Tibial nerve (tissue), 4 donors: ENCODE measurements at regions not wholly inside any gene's neighbourhood (a gene's known extent, or its start where the extent isn't known, plus 50 kb on each side); places are given as distances from the start of the nearest gene placed in this dataset.

Experiments
- DNase-seq, 2 donors: peaks; one replicate each; pipeline ENCODE4 v3.0.0-alpha.2; 2019; ENCODE audit warnings: low spot score in 2 of 2
- H3K27ac ChIP-seq, 4 donors: fragments of 200-600 bp; sonication (generic) in 3 of 4; one replicate each; pipeline ENCODE4 v1.5.1; 2017 to 2019; ENCODE audit warnings: mild to moderate bottlenecking in 1 of 4
- H3K27me3 ChIP-seq, 2 donors: fragments of 200-600 bp; sonication (generic) in 1 of 2; one replicate each; pipeline versions ENCODE4 v1.5.1 to v1.6.0; 2017 to 2019
- H3K36me3 ChIP-seq, 3 donors: fragments of 200-600 bp; sonication (generic); one replicate each; pipeline ENCODE4 v1.5.1; 2018 to 2019
- H3K4me1 ChIP-seq, 4 donors: fragments of 200-600 bp; sonication (generic) in 3 of 4; one replicate each; pipeline ENCODE4 v1.5.1; 2017 to 2019
- H3K4me3 ChIP-seq, 4 donors: fragments of 200-600 bp; sonication (generic) in 3 of 4; one replicate each; pipeline ENCODE4 v1.5.1; 2017 to 2019; ENCODE audit warnings: mild to moderate bottlenecking in 1 of 4, moderate library complexity in 1 of 4
- H3K9me3 ChIP-seq, 4 donors: fragments of 200-600 bp; sonication (generic) in 3 of 4; one replicate each; pipeline ENCODE4 v1.5.1; 2017 to 2019
- CTCF ChIP-seq, 5 experiments: fragments of 200-600 bp in 3 of 5; fragments of 450-650 bp in 2 of 5; sonication (generic) in 3 of 5; IDR thresholded peaks; one replicate each; pipeline ENCODE4 v1.5.1; 2016 to 2019; ENCODE audit warnings: antibody characterized with exemption in 5 of 5, mild to moderate bottlenecking in 3 of 5, moderate library complexity in 2 of 5
- EP300 ChIP-seq, 2 donors: sonication (generic); formaldehyde crosslinking; IDR thresholded peaks; one replicate each; pipeline ENCODE4 v1.6.1; 2017; ENCODE audit warnings: antibody characterized with exemption in 2 of 2, mild to moderate bottlenecking in 1 of 2
- POLR2A ChIP-seq, 2 donors: fragments of 450-650 bp; IDR thresholded peaks; one replicate each; pipeline ENCODE4 v1.6.1; 2017; ENCODE audit warnings: antibody characterized with exemption in 2 of 2, mild to moderate bottlenecking in 2 of 2, moderate library complexity in 2 of 2
- WGBS, 2 donors: methylation state at CpG; one replicate each; pipeline ENCODE4 v1.1.5; 2018; 5-methylcytosine and 5-hydroxymethylcytosine counted together

GRCh38 chr2:77602771-77603170, 80.6 kb upstream of the LRRTM4 start:
- DNase-seq, result no peak
- no peak overlapping the region for H3K4me3 ChIP-seq
- no peaks in the 10 kb centered on the region for H3K27me3 ChIP-seq

GRCh38 chr2:77604953-77605929, 83.1 kb upstream of the LRRTM4 start:
- Histone ChIP-seq H3K9me3 (peaks cover 0 to 5% (median 0%) of the 10 kb centered on the region in 4 donors), H3K4me1 (no peaks in the 10 kb centered on the region), H3K4me3 (no peak overlapping the region), H3K27me3 (no peaks in the 10 kb centered on the region), H3K36me3 (no peaks in the 10 kb centered on the region), H3K27ac (no peak overlapping the region)
- DNase-seq, result no peak
- WGBS, 2 donors, result 86 to 89% methylated on average over 3 of the region's 3 CpGs
- TF ChIP-seq CTCF (IDR thresholded peaks at IDR 0.05) (no peak), EP300 (IDR thresholded peaks at IDR 0.05) (no peak), POLR2A (IDR thresholded peaks at IDR 0.05) (no peak)

More at GRCh38 chr2:77602771-77603170, 80.6 kb upstream of the LRRTM4 start:
- Histone ChIP-seq H3K36me3 (no peaks in the 10 kb centered on the region), H3K4me1 (no peaks in the 10 kb centered on the region), H3K27ac (no peak overlapping the region), H3K9me3 (no peaks in the 10 kb centered on the region)
- TF ChIP-seq POLR2A (IDR thresholded peaks at IDR 0.05), result no peak
- TF ChIP-seq CTCF (IDR thresholded peaks at IDR 0.05), result no peak
- TF ChIP-seq EP300 (IDR thresholded peaks at IDR 0.05), result no peak
- 31 to 35% methylated on average over 1 of the region's 1 CpG for WGBS, 2 donors

- DNase-seq, result no peak
- Histone ChIP-seq H3K27me3 (no peaks in the 10 kb centered on the region), H3K27ac (no peak overlapping the region), H3K4me3 (no peak overlapping the region), H3K9me3 (peaks cover 0 to 5% (median 0%) of the 10 kb centered on the region in 4 donors), H3K4me1 (no peaks in the 10 kb centered on the region), H3K36me3 (no peaks in the 10 kb centered on the region)
- no peak for TF ChIP-seq EP300 (IDR thresholded peaks at IDR 0.05)
- TF ChIP-seq POLR2A (IDR thresholded peaks at IDR 0.05), result no peak
- no peak for TF ChIP-seq CTCF (IDR thresholded peaks at IDR 0.05)
Measured at GRCh38 chr2:77608510-77608909, 86.3 kb upstream of the LRRTM4 start.

GRCh38 chr2:77629539-77629938, 107.4 kb upstream of the LRRTM4 start:
- DNase-seq, result no peak
- H3K27me3 ChIP-seq, result no peaks in the 10 kb centered on the region
- no peaks in the 10 kb centered on the region for H3K4me1 ChIP-seq
- no peaks in the 10 kb centered on the region for H3K36me3 ChIP-seq
- TF ChIP-seq POLR2A (IDR thresholded peaks at IDR 0.05), result no peak
- TF ChIP-seq CTCF (IDR thresholded peaks at IDR 0.05), result no peak
- TF ChIP-seq EP300 (IDR thresholded peaks at IDR 0.05), result no peak
- peaks cover 0 to 14% (median 2%) of the 10 kb centered on the region in 4 donors for H3K9me3 ChIP-seq
- H3K27ac ChIP-seq, result no peak overlapping the region
- WGBS, 2 donors, result 38 to 47% methylated on average over 3 of the region's 3 CpGs
- H3K4me3 ChIP-seq, result no peak overlapping the region

- TF ChIP-seq CTCF (IDR thresholded peaks at IDR 0.05), result no peak
- no peaks in the 10 kb centered on the region for H3K36me3 ChIP-seq
Measured at GRCh38 chr2:77631007-77631406, 108.8 kb upstream of the LRRTM4 start.

More at GRCh38 chr2:77631007-77631406, 108.8 kb upstream of the LRRTM4 start:
- H3K27me3 ChIP-seq, result no peaks in the 10 kb centered on the region
- H3K4me1 ChIP-seq, result no peaks in the 10 kb centered on the region
- no peak overlapping the region for H3K27ac ChIP-seq
- H3K4me3 ChIP-seq, result no peak overlapping the region
- H3K9me3 ChIP-seq, result peaks cover 0 to 14% (median 2%) of the 10 kb centered on the region in 4 donors
- no peak for DNase-seq
